Natural killer cell (primary cell): ENCODE measurements at regions not wholly inside any gene's neighbourhood (a gene's known extent, or its start where the extent isn't known, plus 50 kb on each side); places are given as distances from the start of the nearest gene placed in this dataset.

Source experiments
- ATAC-seq, 3 donors: fragments of 150-1000 bp in 2 of 3; fragments of 200-7000 bp in 1 of 3; cut with Tn5 transposase; 1 replicate in 1 of 3; 2 replicates in 2 of 3; pipeline ENCODE4 v1.10.0; 2021; ENCODE audit warnings: mild to moderate bottlenecking in 2 of 3, moderate library complexity in 2 of 3
- DNase-seq, 2 donors: peaks; one replicate each; pipeline versions ENCODE4 v3.0.0 to v3.0.0-alpha.2; 2013 to 2021; ENCODE audit warnings: mixed read lengths in 1 of 2
- H3K27ac ChIP-seq: one replicate; pipeline ENCODE4 v1.5.1; 2013; ENCODE audit warnings: mild to moderate bottlenecking, low read length
- H3K27me3 ChIP-seq: one replicate; pipeline ENCODE4 v1.6.1; 2013; ENCODE audit warnings: low read length; ENCODE audit not compliant: control insufficient read depth, insufficient read depth
- H3K36me3 ChIP-seq: one replicate; pipeline ENCODE4 v1.6.1; 2013; ENCODE audit warnings: low read length; ENCODE audit not compliant: control insufficient read depth, insufficient read depth
- H3K4me1 ChIP-seq: one replicate; pipeline ENCODE4 v1.6.1; 2013; ENCODE audit warnings: low read length; ENCODE audit not compliant: control insufficient read depth, insufficient read depth
- H3K4me3 ChIP-seq: one replicate; pipeline ENCODE4 v1.5.1; 2013; ENCODE audit warnings: low read length
- H3K9me3 ChIP-seq: one replicate; pipeline ENCODE4 v1.6.1; 2013; ENCODE audit warnings: low read length; ENCODE audit not compliant: control insufficient read depth, insufficient read depth
- H3K27ac Mint-ChIP-seq, 2 donors: one replicate each; pipeline ENCODE4 v1.8.0; 2022; ENCODE audit warnings: mild to moderate bottlenecking in 2 of 2, mixed read lengths in 2 of 2, moderate library complexity in 1 of 2
- H3K27me3 Mint-ChIP-seq, 2 donors: one replicate each; pipeline ENCODE4 v1.8.0; 2022; ENCODE audit warnings: low read depth in 2 of 2, mixed read lengths in 2 of 2
- H3K36me3 Mint-ChIP-seq: one replicate; pipeline ENCODE4 v1.8.0; 2022; ENCODE audit warnings: mixed read lengths
- H3K4me1 Mint-ChIP-seq, 2 donors: one replicate each; pipeline ENCODE4 v1.8.0; 2022; ENCODE audit warnings: mixed read lengths in 2 of 2
- H3K4me3 Mint-ChIP-seq: one replicate; pipeline ENCODE4 v1.8.0; 2022; ENCODE audit warnings: mild to moderate bottlenecking, moderate library complexity, mixed read lengths
- H3K9me3 Mint-ChIP-seq, 2 donors: one replicate each; pipeline ENCODE4 v1.8.0; 2022; ENCODE audit warnings: mixed read lengths in 2 of 2
- WGBS: methylation state at CpG from one replicate; pipeline ENCODE4 v1.1.7; 2013; ENCODE audit warnings: missing lambda C conversion rate; ENCODE audit not compliant: insufficient coverage; 5-methylcytosine and 5-hydroxymethylcytosine counted together
- intact Hi-C: fragments of 100-400 bp; cut with micrococcal nuclease; formaldehyde crosslinking; loops from one replicate; pipeline ENCODE4 v1.14.2; 2022
- TF ChIP-seq, protein P1 (sequence below): fragments of 200-600 bp; IDR thresholded peaks from one replicate; pipeline ENCODE4 v1.8.0; 2022; ENCODE audit warnings: antibody characterized with exemption

- 23% methylated on average over 1 of the region's 2 CpGs for WGBS
- Mint-ChIP-seq H3K4me3 (no peak overlapping the region), H3K4me1 (no peaks in the 10 kb centered on the region), H3K27me3 (no peaks in the 10 kb centered on the region), H3K36me3 (no peaks in the 10 kb centered on the region), H3K9me3 (peaks cover 2 to 20% of the 10 kb centered on the region in 2 donors), H3K27ac (no peak overlapping the region)
- Histone ChIP-seq H3K27me3 (no peaks in the 10 kb centered on the region), H3K4me1 (no peaks in the 10 kb centered on the region), H3K4me3 (no peak overlapping the region), H3K9me3 (no peaks in the 10 kb centered on the region), H3K36me3 (no peaks in the 10 kb centered on the region), H3K27ac (no peak overlapping the region)
- intact Hi-C loops = no loop called here
- no peak for DNase-seq
- TF ChIP-seq, protein P1, sequence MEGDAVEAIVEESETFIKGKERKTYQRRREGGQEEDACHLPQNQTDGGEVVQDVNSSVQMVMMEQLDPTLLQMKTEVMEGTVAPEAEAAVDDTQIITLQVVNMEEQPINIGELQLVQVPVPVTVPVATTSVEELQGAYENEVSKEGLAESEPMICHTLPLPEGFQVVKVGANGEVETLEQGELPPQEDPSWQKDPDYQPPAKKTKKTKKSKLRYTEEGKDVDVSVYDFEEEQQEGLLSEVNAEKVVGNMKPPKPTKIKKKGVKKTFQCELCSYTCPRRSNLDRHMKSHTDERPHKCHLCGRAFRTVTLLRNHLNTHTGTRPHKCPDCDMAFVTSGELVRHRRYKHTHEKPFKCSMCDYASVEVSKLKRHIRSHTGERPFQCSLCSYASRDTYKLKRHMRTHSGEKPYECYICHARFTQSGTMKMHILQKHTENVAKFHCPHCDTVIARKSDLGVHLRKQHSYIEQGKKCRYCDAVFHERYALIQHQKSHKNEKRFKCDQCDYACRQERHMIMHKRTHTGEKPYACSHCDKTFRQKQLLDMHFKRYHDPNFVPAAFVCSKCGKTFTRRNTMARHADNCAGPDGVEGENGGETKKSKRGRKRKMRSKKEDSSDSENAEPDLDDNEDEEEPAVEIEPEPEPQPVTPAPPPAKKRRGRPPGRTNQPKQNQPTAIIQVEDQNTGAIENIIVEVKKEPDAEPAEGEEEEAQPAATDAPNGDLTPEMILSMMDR = no peak
- ATAC-seq = no peak
Measured at GRCh38 chr2:139628931-139629330, 848.7 kb upstream of the NXPH2 start.

DNA sequence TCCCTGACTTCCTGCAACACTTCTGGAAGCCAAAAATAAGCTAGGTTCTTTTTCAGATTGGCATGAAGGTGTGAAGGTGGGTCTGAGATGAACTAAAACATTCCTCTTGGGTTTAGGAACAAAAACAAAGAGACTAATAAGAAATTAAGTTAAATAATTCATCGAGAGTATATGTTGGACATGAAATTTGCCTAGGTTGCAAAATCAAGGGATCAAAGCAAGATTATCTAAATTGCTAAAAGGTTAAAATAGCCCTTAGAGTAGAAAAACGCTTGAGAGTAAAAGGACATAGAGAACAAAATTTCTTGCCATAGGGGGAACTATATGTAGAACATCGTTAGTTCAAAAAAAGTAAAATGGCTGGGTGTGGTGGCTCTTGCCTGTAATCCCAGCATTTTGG, 845.9 kb upstream of the NXPH2 start:
- Mint-ChIP-seq H3K4me1 (no peaks in the 10 kb centered on the region), H3K27me3 (no peaks in the 10 kb centered on the region), H3K27ac (no peak overlapping the region), H3K36me3 (no peaks in the 10 kb centered on the region), H3K9me3 (peaks cover 7 to 27% of the 10 kb centered on the region in 2 donors), H3K4me3 (no peak overlapping the region)
- WGBS = 91% methylated on average over 3 of the region's 3 CpGs
- Histone ChIP-seq H3K4me3 (no peak overlapping the region), H3K4me1 (no peaks in the 10 kb centered on the region), H3K9me3 (peaks cover 7% of the 10 kb centered on the region), H3K27ac (no peak overlapping the region), H3K27me3 (no peaks in the 10 kb centered on the region), H3K36me3 (no peaks in the 10 kb centered on the region)
- no peak for DNase-seq
- TF ChIP-seq, protein P1 = no peak
- intact Hi-C loops = no loop called here
- no peak for ATAC-seq

DNA sequence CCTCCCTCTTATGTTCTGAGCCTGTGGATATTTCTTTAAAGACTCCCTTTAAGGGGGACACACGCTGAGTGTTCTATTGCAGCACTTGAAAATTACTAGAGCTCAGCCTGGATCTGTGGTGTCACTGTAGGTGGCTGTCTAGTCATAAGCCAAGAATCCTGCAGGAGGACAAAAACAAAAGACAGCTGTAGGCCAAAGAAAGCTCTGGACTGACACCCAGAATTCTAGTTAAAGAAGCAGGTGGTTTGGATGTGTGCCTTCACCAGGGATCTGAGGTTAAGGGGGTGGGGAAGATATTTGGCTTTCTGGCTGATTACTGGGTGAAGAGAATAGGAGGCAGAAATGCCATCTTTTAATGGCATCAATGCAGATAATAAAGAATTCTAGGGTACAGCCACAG, 842.5 kb upstream of the NXPH2 start:
- ATAC-seq = no peak
- no peak for DNase-seq
- no peaks in the 10 kb centered on the region for H3K27me3 Mint-ChIP-seq
- peaks cover 12% of the 10 kb centered on the region for H3K36me3 Mint-ChIP-seq
- H3K27ac Mint-ChIP-seq = no peak overlapping the region
- H3K27me3 ChIP-seq = no peaks in the 10 kb centered on the region
- TF ChIP-seq, protein P1 = no peak
- H3K9me3 ChIP-seq = peaks cover 13% of the 10 kb centered on the region
- WGBS = 64% methylated on average over 1 of the region's 1 CpG
- H3K27ac ChIP-seq = no peak overlapping the region
- H3K4me1 ChIP-seq = no peaks in the 10 kb centered on the region
- peaks cover 16 to 38% of the 10 kb centered on the region in 2 donors for H3K9me3 Mint-ChIP-seq
- H3K4me1 Mint-ChIP-seq = no peaks in the 10 kb centered on the region
- intact Hi-C loops = no loop called here
- no peak overlapping the region for H3K4me3 ChIP-seq
- no peak overlapping the region for H3K4me3 Mint-ChIP-seq
- H3K36me3 ChIP-seq = no peaks in the 10 kb centered on the region

- no peak for ATAC-seq
- Histone ChIP-seq H3K36me3 (no peaks in the 10 kb centered on the region), H3K27ac (no peak overlapping the region), H3K9me3 (peaks cover 12% of the 10 kb centered on the region), H3K4me3 (no peak overlapping the region), H3K4me1 (no peaks in the 10 kb centered on the region), H3K27me3 (no peaks in the 10 kb centered on the region)
- TF ChIP-seq, protein P1 = no peak
- H3K4me1 Mint-ChIP-seq = no peaks in the 10 kb centered on the region
- peaks cover 12% of the 10 kb centered on the region for H3K36me3 Mint-ChIP-seq
- no peak overlapping the region for H3K4me3 Mint-ChIP-seq
- H3K9me3 Mint-ChIP-seq = peaks cover 17 to 25% of the 10 kb centered on the region in 2 donors
- H3K27me3 Mint-ChIP-seq = no peaks in the 10 kb centered on the region
- intact Hi-C loops = no loop called here
- no peak overlapping the region for H3K27ac Mint-ChIP-seq
- no peak for DNase-seq
Measured at GRCh38 chr2:139617747-139618146, 837.6 kb upstream of the NXPH2 start.
